ENCODE measurements at regions not wholly inside any gene's neighbourhood (a gene's known extent, or its start where the extent isn't known, plus 50 kb on each side); places are given as distances from the start of the nearest gene placed in this dataset.

DNA sequence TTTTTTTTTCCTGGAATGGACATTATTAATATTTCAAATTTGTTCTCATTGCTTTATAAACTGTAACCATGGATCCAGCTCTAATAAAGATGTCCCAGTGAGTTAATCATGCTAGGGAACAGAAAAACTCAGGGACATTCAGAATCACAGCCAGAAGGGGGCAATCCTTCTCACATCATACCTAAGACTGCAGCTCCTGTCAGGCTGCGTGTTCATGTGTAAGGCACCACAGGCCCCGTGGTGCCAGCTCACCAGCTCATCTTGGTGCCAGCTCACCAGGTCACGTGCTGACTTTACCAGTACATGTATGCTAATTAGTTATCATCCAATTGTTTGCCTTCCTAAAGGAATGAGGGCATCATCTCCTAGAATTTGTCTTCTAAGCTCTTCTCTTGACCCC, 84.7 kb upstream of the NEDD4L start:
- TF ChIP-seq, protein P1, sequence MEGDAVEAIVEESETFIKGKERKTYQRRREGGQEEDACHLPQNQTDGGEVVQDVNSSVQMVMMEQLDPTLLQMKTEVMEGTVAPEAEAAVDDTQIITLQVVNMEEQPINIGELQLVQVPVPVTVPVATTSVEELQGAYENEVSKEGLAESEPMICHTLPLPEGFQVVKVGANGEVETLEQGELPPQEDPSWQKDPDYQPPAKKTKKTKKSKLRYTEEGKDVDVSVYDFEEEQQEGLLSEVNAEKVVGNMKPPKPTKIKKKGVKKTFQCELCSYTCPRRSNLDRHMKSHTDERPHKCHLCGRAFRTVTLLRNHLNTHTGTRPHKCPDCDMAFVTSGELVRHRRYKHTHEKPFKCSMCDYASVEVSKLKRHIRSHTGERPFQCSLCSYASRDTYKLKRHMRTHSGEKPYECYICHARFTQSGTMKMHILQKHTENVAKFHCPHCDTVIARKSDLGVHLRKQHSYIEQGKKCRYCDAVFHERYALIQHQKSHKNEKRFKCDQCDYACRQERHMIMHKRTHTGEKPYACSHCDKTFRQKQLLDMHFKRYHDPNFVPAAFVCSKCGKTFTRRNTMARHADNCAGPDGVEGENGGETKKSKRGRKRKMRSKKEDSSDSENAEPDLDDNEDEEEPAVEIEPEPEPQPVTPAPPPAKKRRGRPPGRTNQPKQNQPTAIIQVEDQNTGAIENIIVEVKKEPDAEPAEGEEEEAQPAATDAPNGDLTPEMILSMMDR (IDR thresholded peaks at IDR 0.05): peak; percentile 35 to 52 (median 43)
- no peak for TF ChIP-seq POLR2A (IDR thresholded peaks at IDR 0.05)
